Hematopoietic multipotent progenitor cell treated with erythropoietin and hydrocortisone succinate and interleukin-3 and kit ligand, for 8 days (in vitro differentiated cells): ENCODE measurements at regions not wholly inside any gene's neighbourhood (a gene's known extent, or its start where the extent isn't known, plus 50 kb on each side); places are given as distances from the start of the nearest gene placed in this dataset.

Experiments
- DNase-seq: peaks from one replicate; pipeline ENCODE4 v3.0.0-alpha.2; 2015

DNA sequence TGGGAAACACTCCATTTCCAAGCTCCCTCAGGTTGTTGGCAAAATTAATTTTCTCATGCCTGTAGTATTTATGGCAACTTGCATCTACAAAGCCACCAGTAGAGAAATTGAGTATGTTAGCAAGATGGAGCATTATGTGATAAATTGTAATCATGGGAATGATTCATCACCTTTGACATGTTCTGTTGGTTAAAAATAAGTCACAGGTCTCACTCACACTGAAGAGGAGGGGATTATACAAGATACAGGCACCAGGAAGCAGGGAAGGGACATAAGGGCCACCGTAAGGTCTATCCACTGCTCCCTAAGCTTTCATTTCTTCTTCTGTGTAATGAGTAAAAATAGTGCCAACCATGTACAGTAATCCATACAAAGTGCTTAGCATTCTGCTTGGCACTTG is 313.0 kb downstream of the GBA3 start:
- DNase-seq: no peak

GRCh38 chr4:23001478-23001877 is 308.7 kb downstream of the GBA3 start:
- DNase-seq: peak; percentile 43

DNA sequence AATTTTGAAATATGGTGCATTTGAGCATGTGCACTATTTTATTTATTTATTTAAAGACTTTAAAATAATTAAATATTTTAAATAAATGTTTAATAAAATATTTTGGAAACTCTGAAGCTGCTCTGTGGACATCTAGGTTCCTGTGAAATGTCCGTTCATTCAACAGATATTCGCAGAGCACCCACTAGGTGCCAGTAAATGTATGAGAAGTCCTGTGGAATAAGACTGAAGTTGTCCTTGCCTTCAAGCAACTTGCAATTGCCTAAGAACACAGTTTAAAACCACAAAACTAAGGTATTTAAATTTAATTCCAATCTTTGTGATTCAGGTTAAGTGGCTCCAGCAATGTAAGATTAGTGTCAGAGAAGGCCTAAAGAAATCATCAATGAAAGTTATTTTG is 306.7 kb downstream of the GBA3 start:
- peak; percentile 8 for DNase-seq

GRCh38 chr4:22997358-22998224 is 304.9 kb downstream of the GBA3 start:
- DNase-seq: no peak

DNA sequence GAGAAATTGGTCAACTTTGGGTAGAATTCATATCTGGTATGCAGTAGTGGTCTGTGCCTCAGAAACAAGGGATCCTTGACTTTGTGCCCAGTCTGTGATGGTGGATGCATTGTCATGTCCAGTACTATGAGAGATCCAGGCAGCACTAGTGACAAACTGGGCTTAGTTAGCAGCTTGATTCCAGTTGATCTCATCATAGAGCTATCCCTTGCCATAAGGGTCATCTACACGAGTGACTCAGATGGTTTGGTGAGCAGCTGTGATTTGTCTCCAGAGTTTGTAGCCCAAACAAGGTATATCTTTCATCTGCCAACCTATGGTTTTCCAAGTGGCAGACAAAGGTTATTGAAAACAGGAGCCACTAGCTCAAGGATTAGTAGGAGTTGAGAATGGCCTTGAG is 298.8 kb downstream of the GBA3 start:
- DNase-seq: no peak

- no peak for DNase-seq
These were observed 295.8 kb downstream of the GBA3 start for GRCh38 chr4:22988526-22988925.

GRCh38 chr4:22987870-22988269 is 295.1 kb downstream of the GBA3 start:
- no peak for DNase-seq

- no peak for DNase-seq
These were observed 294.1 kb downstream of the GBA3 start for GRCh38 chr4:22986881-22987280.

GRCh38 chr4:22986262-22986661 is 293.5 kb downstream of the GBA3 start:
- no peak for DNase-seq

DNA sequence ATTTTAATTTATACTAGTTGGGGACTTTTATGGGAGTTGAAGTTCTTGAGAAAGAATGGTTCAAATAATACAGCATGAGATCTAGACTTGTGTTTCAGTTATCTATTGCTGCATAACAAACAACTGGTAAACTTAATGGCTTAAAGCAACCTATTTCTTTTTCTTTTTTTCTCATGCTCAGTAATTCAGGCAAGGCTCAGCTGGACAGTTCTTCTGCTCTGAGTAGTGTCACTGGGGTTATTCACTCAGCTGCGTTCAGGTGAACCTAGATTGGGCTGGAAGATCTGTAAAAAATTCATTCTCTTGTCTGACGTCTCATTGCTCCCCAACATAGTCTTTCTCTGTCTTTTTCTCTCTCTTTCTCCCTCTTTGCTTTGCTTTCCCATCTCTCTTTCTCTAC is 291.7 kb downstream of the GBA3 start:
- no peak for DNase-seq

GRCh38 chr4:22978656-22979055 is 285.9 kb downstream of the GBA3 start:
- no peak for DNase-seq

DNA sequence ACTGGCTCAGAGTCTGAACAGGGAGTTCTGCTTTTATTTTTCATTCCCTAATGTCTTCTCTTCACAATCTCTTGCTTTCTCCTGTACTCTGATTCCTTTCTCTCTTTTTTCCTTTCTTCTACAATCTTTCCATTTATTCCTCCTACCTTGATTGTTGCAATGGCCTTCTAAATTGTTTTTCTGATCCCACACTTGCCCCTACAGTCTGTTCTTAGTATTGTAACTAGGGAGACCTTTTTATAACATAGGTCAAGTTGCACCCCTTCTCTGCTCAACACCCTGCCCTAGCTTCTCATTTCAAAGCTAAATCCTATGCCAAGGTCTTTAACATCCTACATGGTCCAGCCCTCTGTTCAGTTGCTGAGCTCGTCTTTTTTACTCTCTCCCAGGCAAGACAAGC is 277.9 kb downstream of the GBA3 start:
- no peak for DNase-seq

DNA sequence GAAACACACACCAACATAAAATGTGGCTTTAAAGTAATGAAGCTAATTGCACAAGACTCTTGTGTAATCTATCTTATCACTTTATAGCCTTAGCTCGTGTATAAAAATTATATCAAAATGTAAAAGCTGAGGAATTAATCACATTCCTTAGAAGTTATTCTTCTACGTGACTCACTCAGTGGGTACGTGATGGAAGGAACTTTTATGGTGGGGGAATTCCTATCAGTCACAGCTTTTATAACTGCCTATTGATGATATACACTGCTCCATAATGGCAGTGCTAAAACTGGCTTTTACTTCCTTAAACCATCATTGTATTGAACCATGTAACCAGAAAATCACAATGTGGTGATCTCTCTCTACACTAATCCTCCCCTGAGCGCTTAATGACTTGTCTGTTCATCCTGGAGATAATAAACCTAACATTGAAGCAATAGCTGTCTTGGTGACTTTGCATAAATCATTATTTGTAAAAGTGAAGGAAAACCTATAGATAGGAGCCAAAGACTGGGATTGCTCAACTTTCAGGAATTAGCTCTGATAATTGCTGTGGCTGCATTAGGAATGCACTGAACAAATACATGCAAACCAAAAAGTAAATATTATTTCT is 276.7 kb downstream of the GBA3 start:
- DNase-seq: no peak

DNA sequence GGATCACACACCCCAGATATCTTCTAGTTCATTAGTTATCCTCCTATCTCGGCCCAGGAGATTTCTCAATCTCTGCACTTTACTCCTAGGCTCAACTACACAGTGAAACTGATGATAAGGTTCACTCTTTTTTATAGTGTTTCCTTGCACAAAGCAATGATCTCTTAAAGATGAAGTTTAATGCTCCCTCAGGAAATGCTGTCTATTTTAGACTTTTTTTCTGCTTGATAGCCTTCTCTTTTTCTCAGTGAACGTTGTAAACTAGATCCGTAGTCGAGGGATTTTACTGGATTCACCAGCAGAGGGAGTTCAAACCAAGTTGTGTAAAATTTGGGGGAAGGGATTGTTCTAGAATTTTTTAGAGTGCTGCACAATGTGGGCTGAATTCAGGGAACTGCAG is 269.6 kb downstream of the GBA3 start:
- no peak for DNase-seq

DNA sequence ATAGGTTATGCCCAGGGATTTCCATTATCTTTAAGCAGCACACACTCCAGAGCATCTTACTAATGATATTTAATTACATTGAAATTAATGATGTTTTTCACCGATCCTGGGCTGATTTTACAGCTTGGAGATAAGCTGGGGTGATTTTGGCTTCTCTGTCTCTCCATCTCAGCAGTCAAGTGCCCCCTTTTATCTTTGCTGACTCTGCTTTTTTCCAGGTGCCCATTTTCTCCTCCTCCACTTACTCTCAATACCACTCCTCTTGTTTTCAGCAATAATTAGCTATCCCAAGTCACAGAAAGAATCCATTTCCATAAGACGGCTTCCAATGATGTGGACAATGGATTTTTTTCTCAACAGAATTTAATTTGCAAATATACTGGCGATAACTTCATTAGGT is 266.7 kb downstream of the GBA3 start:
- no peak for DNase-seq

GRCh38 chr4:22957774-22958309 is 265.1 kb downstream of the GBA3 start:
- no peak for DNase-seq

- no peak for DNase-seq
These were observed 256.6 kb downstream of the GBA3 start for GRCh38 chr4:22949161-22949855.

GRCh38 chr4:22947851-22948250 is 255.1 kb downstream of the GBA3 start:
- DNase-seq: no peak

GRCh38 chr4:22942920-22943559 is 250.3 kb downstream of the GBA3 start:
- DNase-seq: no peak

- DNase-seq: no peak
These were observed 249.1 kb downstream of the GBA3 start for GRCh38 chr4:22941688-22942375.

GRCh38 chr4:22932326-22932725 is 239.6 kb downstream of the GBA3 start:
- DNase-seq: no peak

DNA sequence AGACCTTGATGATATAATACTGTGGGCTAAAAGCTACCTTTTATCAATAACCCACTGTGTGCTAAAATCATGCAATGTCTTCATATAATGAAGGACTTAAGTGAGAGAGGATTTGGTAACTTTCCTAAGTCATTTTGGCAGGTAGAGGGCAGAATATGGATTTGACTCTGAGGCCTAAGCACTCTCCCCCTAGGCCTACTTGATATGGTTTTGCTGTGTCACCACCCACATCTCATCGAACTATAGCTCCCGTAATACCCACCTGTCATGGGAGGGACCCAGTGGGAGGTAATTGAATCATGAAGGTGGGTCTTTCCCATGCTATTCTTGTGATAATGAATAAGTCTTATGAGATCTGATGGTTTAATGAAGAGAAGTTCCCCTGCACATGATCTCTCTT is 229.7 kb downstream of the GBA3 start:
- DNase-seq: no peak

DNA sequence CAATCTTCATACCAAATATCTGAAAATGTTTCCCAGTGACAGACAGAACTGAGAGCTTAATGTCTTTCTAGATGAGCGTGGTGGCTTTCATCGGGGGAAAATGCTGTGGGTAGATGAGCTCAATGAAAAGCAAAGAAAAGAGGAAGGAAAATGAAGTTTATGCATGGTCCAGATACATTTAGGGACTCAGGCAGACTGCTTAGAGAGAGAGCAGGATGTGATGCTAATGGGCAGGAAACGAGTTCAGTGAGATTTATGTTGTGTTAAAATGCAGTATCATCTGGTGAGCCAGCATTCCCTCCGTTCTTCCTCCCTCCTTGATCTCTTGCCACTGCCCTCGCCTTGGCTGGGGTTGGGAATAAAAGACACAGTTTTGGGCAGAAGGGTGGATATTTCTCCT is 229.2 kb downstream of the GBA3 start:
- DNase-seq: no peak
